ENCODE measurements at regions not wholly inside any gene's neighbourhood (a gene's known extent, or its start where the extent isn't known, plus 50 kb on each side); places are given as distances from the start of the nearest gene placed in this dataset.

DNA sequence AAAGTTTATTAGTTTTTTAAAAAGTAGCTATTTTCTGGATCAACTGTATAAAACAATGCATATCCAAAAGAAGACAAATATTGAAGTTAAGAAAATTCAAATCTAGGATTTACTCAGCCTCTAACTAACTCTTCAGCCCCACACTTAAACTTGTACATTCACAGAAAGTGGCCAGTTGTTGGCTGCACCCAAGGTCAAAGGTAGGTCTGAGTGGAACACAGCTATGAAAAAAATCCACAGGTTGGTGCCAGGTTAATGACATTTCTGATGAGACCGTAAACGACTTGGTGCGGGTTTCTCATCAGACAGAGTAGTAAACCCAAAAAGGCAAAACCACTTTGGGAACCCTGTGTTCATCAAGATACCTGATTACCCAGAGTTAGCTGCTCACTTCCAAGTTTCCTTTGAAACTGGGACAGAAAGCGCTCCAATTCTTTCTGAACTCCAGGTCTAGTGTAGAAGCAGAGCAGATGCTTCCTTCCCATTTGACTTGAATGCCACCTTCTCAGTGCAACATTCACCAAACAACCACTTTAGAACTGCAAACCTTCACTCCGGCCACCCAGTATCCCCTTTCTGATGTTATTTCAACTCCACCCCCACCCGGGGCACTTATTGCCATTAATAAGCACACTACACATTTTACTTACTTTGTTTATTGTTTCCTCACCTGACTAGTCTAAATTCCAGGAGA lies 208.3 kb upstream of the STARD13 start:
- TF ChIP-seq POLR2AphosphoS5 (IDR thresholded peaks at IDR 0.05; ENCODE audit: low read depth, low read length) (no peak), FOXP2 (optimal IDR thresholded peaks at IDR 0.05; ENCODE audit: borderline replicate concordance, extremely low read depth, extremely low read length, insufficient read depth) (no peak)
- TF ChIP-seq, protein P1, sequence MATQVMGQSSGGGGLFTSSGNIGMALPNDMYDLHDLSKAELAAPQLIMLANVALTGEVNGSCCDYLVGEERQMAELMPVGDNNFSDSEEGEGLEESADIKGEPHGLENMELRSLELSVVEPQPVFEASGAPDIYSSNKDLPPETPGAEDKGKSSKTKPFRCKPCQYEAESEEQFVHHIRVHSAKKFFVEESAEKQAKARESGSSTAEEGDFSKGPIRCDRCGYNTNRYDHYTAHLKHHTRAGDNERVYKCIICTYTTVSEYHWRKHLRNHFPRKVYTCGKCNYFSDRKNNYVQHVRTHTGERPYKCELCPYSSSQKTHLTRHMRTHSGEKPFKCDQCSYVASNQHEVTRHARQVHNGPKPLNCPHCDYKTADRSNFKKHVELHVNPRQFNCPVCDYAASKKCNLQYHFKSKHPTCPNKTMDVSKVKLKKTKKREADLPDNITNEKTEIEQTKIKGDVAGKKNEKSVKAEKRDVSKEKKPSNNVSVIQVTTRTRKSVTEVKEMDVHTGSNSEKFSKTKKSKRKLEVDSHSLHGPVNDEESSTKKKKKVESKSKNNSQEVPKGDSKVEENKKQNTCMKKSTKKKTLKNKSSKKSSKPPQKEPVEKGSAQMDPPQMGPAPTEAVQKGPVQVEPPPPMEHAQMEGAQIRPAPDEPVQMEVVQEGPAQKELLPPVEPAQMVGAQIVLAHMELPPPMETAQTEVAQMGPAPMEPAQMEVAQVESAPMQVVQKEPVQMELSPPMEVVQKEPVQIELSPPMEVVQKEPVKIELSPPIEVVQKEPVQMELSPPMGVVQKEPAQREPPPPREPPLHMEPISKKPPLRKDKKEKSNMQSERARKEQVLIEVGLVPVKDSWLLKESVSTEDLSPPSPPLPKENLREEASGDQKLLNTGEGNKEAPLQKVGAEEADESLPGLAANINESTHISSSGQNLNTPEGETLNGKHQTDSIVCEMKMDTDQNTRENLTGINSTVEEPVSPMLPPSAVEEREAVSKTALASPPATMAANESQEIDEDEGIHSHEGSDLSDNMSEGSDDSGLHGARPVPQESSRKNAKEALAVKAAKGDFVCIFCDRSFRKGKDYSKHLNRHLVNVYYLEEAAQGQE (IDR thresholded peaks at IDR 0.05; ENCODE audit: insufficient read depth in 1 of 2, low read depth in 2 of 2, low read length in 2 of 2), result no peak
